ENCODE measurements at regions not wholly inside any gene's neighbourhood (a gene's known extent, or its start where the extent isn't known, plus 50 kb on each side); places are given as distances from the start of the nearest gene placed in this dataset.
"Not testable (repeated sequence)": the region's sequence is repeated elsewhere in the genome, so short reads cannot be mapped to it uniquely, and the experiment has no call there.

DNA sequence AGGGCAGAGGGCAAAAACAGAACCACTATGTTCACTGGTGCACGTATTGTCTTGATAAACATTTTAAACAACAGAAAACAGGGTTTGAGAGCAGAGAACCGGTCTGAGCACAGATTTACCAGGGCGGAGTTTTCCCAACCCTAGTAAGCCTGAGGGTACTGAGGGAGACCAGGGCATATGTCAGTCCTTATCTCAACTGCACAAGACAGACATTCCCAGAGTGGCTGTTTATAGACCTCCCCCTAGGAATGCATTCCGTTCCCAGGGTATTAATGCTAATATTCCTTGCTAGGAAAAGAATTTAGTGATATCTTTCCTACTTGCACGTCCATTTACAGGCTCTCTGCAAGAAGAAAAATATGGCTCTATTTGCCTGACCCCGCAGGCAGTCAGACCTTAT lies 99.7 kb upstream of the ANKRD50 start:
- DNase-seq (ENCODE audit: low spot score) = not testable (repeated sequence)

DNA sequence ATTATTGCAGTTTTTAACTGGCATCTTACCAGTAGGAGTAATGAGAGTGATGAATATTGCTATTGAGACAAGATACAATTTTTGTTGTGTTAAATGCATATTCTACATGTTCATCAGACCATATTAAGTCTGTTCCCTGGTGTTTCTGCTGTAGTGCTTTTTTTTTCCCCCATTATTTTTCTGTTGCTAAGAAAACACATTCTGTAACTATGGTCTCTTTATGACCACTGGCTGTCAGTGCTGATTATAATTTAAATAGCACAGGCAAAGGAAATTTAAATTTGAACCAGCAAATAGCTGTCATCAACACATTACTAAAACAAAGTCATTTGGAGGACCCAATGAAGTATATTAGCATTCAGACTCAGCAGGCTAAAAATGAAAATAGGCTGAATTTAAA lies 98.3 kb upstream of the ANKRD50 start:
- DNase-seq (ENCODE audit: low spot score) = no peak

DNA sequence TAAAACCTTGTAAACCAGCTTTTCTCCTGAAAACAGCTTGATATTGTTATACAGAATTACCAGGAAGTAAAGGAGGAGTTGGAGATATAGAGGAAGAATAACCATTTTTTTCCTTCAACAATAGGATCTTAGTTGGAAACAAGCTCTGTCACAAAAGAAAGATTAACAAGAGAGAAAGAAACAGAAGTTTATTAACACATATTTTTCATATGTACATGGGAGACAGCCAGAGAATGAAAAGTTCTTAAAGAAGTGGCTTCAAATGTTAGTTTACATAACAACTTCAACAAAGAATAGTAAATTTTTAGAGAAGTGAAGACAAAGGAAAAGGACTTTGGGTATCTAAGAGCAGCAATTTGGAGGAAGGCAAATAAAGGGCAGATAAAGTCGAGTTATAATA lies 94.9 kb upstream of the ANKRD50 start:
- no peak for DNase-seq (ENCODE audit: low spot score)

DNA sequence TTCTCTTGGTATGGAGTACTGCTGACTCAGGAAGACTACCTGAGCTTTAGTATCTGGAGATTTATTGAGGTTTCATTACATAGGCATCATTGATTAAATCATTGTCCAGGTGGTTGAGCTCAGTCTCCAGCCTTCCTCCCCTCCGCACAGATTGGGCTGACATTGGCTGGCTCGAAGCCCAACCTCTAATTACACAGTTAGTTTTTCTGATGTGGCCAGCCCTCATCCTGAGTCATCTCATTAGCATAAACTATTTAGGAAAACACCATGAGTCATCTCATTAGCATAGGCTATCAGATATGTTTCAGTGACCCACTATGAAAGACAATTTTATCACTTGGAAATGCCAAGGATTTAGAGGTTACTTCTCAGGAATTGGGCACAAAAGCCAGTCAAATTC lies 93.9 kb upstream of the ANKRD50 start:
- DNase-seq (ENCODE audit: low spot score) = no peak

DNA sequence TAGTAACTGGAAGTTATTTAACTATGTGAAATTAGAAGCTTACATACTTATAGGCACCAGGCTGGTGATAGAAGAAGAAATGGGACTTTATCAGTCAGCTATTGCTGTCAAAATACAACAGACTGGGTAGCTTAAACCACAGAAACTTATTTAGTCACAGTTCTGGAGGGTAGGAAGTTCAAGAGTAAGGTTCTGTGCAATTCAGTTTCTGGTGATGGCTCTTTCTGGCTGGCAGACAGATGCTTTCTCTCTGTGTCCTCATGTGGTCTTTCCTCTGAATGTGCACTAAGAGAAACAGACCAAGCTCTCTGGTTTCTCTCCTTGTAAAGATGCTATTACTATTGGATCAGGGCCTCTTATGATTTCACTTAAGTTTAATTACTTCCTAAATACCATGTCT lies 92.1 kb upstream of the ANKRD50 start:
- DNase-seq (ENCODE audit: low spot score) = no peak

DNA sequence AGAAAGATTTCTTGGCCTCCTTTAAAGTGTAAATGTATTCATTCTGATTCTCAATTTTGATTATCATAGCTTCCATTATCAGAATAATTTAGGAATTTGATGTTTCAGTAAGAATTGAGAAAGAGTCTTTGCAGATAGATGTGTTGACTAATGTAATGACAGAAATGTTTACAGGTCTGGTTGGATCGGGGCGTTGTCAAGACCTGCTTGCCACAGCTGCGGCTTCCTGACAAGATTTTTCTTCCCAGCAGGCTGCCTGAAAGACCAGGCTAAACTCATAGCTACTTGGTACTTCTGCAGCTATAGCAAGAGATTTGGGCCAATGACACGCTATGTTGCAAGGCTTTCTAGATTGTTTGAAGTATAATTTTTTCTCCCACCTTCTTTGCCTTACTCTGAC lies 91.5 kb upstream of the ANKRD50 start:
- DNase-seq (ENCODE audit: low spot score) = no peak

DNA sequence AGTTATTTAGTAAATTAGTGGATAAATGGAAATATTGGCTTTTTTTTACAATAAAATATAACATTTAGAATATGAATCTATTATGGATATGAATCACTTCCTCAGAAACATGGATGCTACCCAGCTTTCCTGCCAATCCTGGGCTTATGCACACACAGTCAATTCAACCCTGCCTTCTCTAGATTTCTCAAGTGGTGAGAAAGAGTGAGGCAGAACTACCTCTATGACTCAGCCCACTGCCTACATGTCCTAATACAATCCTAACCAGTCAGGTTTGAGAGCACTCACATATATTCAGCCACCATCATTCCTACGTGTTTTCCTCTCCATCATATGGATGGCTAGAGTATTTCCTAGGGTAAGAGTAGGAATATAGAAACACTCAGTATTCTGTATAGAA lies 91.1 kb upstream of the ANKRD50 start:
- DNase-seq (ENCODE audit: low spot score) = no peak

DNA sequence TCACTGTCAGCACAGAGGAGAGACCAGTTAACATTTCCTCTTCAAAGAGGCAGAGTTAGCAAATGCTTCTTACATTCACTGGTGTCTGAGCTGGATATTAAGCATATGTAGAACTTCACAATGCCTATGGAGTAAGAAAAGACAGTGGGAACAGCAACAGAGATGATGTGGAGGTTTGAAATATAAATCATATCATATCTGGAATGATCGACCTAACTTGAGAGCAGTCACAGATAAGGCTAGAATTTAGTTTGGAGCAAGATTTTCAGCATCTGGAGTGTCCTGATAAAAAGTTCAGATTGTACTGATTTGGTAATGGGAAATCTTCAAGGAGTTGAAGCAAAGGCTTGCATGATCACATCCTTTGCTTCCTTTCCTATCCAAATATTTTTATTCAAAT lies 90.5 kb upstream of the ANKRD50 start:
- DNase-seq (ENCODE audit: low spot score) = no peak

DNA sequence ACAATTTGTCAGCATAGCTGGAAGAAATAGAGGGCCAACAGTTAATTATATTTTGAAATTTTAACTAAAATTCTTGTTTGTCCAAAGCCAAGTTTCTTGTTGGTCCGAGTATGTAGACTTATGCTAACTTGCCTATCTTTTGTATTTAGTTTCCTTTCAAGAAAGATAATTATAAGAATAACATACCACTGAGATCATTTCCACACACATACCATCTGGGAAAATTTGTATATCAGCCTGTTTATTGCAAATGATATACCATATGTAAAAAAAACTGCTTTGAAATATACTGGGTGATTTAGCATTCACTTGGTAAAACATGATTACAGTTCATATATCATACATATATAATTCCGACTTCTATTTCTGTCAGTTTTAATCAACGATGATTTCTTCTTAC lies 84.7 kb upstream of the ANKRD50 start:
- DNase-seq (ENCODE audit: low spot score) = no peak

DNA sequence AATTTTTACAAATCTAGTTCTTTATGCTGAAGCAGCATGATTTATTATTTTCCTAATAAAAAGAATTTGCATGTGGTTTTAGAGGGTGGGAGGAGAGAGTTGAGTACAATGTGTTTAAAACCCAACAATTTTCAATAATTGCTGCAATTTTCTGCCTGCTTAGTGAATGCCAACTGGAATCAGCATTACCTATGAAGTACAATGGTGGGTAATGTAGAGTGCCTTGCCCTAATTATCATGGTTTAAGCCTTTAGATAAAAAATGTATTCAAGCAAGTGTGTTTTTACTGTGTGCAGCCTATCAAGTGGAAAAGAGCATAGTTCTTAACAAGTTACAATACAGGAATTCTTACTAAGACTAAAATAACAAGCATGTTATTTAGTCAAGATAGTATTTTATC lies 77.9 kb upstream of the ANKRD50 start:
- no peak for DNase-seq (ENCODE audit: low spot score)

DNA sequence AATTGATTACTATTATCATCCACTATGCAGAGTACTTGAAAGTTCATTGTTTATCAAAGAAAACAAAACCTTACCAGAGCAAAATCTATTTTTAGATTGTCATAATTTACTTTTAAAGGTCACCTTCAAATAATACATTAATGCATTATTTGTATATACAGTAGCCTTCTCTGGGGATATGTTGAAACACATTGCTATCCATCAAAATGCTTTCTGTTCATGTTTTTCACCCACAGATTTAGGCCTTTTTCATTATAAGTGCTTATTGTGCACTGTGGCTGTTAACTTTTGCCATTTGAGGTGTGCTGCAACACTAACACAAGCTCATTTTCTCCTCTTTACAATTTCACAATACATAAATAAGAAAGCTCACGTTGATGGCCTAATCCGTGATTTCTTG lies 74.1 kb upstream of the ANKRD50 start:
- DNase-seq (ENCODE audit: low spot score) = no peak

DNA sequence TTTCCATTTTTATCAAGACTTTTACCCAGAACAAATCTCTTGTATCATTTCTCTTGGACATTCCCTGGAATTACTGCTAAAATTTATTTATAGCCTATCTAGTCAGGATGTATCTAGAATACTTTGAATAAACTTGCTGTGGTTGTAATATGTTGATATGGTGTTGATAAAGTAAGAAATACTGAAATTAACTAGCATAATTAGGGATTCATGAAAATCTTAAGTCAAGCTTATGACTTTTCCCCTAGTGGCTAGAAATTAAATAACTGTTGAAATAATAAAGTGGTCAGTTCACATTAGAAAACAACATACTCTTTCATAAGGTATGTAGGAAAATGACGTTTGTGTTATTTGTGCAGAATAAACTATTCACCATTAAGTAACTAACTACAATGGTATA lies 73.1 kb upstream of the ANKRD50 start:
- no peak for DNase-seq (ENCODE audit: low spot score)

DNA sequence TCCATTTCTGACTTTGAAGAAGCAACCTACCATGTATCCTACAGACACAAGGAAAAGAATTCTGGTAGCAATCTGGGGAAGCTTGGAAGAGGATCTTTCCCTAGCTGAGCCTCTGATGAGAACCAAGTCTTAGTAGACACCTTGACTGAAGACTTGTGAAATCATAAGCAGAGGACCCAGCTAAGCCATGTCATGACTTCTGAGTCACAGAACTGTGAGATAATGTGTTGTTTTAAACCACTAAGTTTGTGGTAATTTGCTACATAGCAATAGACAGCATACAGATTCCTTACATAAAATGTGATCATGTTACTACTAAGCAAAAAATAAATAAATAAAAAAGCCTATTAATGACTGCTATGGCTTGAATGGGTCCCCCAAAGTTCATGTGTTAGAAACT lies 71.3 kb upstream of the ANKRD50 start:
- no peak for DNase-seq (ENCODE audit: low spot score)

DNA sequence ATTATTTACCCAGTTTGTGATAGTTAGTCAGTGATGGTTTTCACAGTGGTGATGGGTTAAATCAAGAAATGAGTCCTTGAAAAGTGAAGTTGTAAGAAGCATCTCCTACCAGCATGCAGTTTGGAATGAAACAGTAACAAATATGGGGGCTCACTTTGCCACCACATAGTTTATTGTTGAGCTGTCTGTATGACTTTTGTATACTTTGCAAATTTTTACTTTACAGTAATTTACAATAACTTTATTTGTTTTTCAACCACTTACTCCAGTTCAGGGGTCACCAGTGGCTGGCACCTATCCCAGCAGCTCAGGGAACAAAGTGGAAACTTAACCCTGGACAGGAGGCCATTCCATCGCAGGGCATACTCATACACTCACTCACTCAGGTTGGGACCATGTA lies 64.5 kb upstream of the ANKRD50 start:
- no peak for DNase-seq (ENCODE audit: low spot score)

DNA sequence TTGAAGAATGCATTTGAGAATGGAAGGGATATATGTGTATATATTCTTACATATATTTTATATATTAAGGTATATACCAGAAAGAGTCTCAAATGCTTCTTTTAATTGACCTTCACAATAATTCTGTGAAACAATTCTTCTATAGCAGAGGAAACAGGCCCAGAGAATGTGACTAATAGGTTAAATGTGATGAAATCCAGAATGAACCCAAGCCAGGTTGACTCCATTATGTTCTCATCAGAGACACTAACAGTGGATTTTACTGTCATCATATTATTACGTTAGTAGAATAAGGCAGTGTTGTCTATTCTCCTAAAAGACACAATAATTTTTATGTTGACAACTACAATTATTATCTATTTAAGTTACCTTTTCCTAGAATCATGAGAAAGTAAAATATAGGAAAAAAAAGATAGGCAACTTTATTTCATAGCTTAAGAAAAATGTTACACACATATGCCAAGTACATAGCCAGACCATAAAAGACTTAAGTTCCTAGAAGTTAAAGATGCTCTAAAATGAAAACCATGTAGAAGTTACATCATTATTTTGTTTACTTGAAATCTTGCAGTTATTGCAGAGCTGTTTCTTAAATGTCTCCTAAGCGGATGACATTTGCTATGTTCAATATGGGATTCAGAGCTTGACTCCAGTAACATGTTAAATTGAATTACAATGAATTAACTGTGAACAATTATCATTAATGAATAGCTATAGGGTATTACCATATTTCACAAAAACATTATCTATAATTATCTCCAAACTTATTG lies 56.2 kb upstream of the ANKRD50 start:
- no peak for DNase-seq (ENCODE audit: low spot score)

DNA sequence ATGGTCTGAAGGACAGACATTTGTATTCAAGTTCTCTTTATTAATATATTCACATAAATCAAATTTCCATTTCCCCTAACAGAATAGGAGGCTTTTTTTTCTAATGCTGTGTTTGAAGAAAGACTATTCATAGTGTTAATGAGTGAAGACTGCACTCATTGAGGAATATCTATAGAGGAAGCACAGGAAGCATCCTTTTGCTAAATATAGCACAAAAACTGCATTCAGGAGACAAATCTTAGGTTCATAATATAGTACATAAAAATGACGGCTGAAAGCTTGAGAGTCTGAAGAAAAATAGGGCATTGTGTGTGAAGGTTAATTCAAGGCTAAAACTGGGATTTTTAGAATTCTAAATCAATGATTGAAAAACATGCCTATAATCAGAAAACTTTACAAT lies 50.4 kb upstream of the ANKRD50 start:
- no peak for DNase-seq (ENCODE audit: low spot score)
